HCEC 1CT (cell line): ENCODE measurements at regions not wholly inside any gene's neighbourhood (a gene's known extent, or its start where the extent isn't known, plus 50 kb on each side); places are given as distances from the start of the nearest gene placed in this dataset.

Source experiments
- DNase-seq: peaks from one replicate; pipeline ENCODE4 v3.0.0-alpha.2; 2017

GRCh38 chr5:31048282-31049270 lies 144.9 kb upstream of the CDH6 start:
- no peak for DNase-seq

- no peak for DNase-seq
Observed at GRCh38 chr5:31047621-31048020, 145.9 kb upstream of the CDH6 start.

- DNase-seq: no peak
Observed at GRCh38 chr5:31047007-31047406, 146.5 kb upstream of the CDH6 start.

- DNase-seq: peak; percentile 7
Observed at GRCh38 chr5:31036411-31036810, 157.1 kb upstream of the CDH6 start.

- DNase-seq: no peak
Observed at GRCh38 chr5:31033295-31033694, 160.2 kb upstream of the CDH6 start.

GRCh38 chr5:31029925-31030324 lies 163.6 kb upstream of the CDH6 start:
- DNase-seq: no peak

- DNase-seq: no peak
Observed at GRCh38 chr5:31027721-31028120, 165.8 kb upstream of the CDH6 start.

GRCh38 chr5:31023105-31023504 lies 170.4 kb upstream of the CDH6 start:
- no peak for DNase-seq

- no peak for DNase-seq
Observed at GRCh38 chr5:31021181-31021624, 172.3 kb upstream of the CDH6 start.

GRCh38 chr5:31008231-31008630 lies 185.3 kb upstream of the CDH6 start:
- DNase-seq: no peak

- no peak for DNase-seq
Observed at GRCh38 chr5:31007672-31008071, 185.8 kb upstream of the CDH6 start.

GRCh38 chr5:31000287-31000686 lies 193.2 kb upstream of the CDH6 start:
- no peak for DNase-seq

GRCh38 chr5:30997681-30998080 lies 195.8 kb upstream of the CDH6 start:
- no peak for DNase-seq

GRCh38 chr5:30994902-30995301 lies 198.6 kb upstream of the CDH6 start:
- no peak for DNase-seq

GRCh38 chr5:30994176-30994575 lies 199.3 kb upstream of the CDH6 start:
- DNase-seq: no peak

- DNase-seq: no peak
Observed at GRCh38 chr5:30991462-30991861, 202.0 kb upstream of the CDH6 start.

GRCh38 chr5:30981576-30981975 lies 211.9 kb upstream of the CDH6 start:
- no peak for DNase-seq

- DNase-seq: no peak
Observed at GRCh38 chr5:30968971-30969370, 224.5 kb upstream of the CDH6 start.

- DNase-seq: no peak
Observed at GRCh38 chr5:30960036-30960435, 233.4 kb upstream of the CDH6 start.

GRCh38 chr5:30959238-30959637 lies 234.2 kb upstream of the CDH6 start:
- no peak for DNase-seq

- DNase-seq: no peak
Observed at GRCh38 chr5:30957591-30957990, 235.9 kb upstream of the CDH6 start.

GRCh38 chr5:30956251-30956650 lies 237.2 kb upstream of the CDH6 start:
- DNase-seq: no peak

GRCh38 chr5:30937070-30937469 lies 256.4 kb upstream of the CDH6 start:
- DNase-seq: no peak

- no peak for DNase-seq
Observed at GRCh38 chr5:30933599-30933998, 259.9 kb upstream of the CDH6 start.
